AG04450 (cell line): ENCODE measurements at regions not wholly inside any gene's neighbourhood (a gene's known extent, or its start where the extent isn't known, plus 50 kb on each side); places are given as distances from the start of the nearest gene placed in this dataset.

Experiments
- CTCF ChIA-PET: fragments of 300-600, 350-600 bp; formaldehyde crosslinking; extraction: SDS; loops from one replicate; lab custom pipeline; 2022; ENCODE audit warnings: antibody characterized with exemption, inconsistent platforms; lab: Charles Lee
- POLR2A ChIA-PET: fragments of 350-600 bp; formaldehyde crosslinking; extraction: SDS; loops from one replicate; lab custom pipeline; 2021; ENCODE audit warnings: antibody characterized with exemption, inconsistent platforms; lab: Yijun Ruan, JAX
- DNase-seq: peaks from one replicate; pipeline ENCODE4 v3.0.0-alpha.2; 2011; ENCODE audit warnings: low read depth, low spot score
- H3K27ac ChIP-seq: one replicate; pipeline ENCODE4 v1.5.1; 2012; ENCODE audit warnings: low read depth, low read length, control low read depth
- H3K27me3 ChIP-seq: one replicate; pipeline ENCODE4 v1.6.0; 2012; ENCODE audit warnings: low read length; ENCODE audit not compliant: control insufficient read depth, insufficient read depth
- H3K4me3 ChIP-seq: 2 replicates; pipeline ENCODE4 v1.5.1; 2011; ENCODE audit warnings: mild to moderate bottlenecking, low read depth, low read length, control low read depth
- H3K9me3 ChIP-seq: 2 replicates; pipeline ENCODE4 v1.5.1; 2012; ENCODE audit warnings: low read length; ENCODE audit not compliant: control insufficient read depth, insufficient read depth
- CTCF ChIP-seq: IDR thresholded peaks from 2 replicates; pipeline ENCODE4 v1.5.1; 2011; ENCODE audit warnings: low read depth, low read length, control low read depth, inconsistent platforms

- H3K4me3 ChIP-seq: no peak overlapping the region
- TF ChIP-seq CTCF: no peak
- H3K27ac ChIP-seq: no peak overlapping the region
- H3K27me3 ChIP-seq: no peaks in the 10 kb centered on the region
- CTCF ChIA-PET: no interaction called here
- DNase-seq: no peak
- peaks cover 38% of the 10 kb centered on the region for H3K9me3 ChIP-seq
- POLR2A ChIA-PET: no interaction called here
Observed at GRCh38 chr2:4094743-4095142, 391.4 kb downstream of the DCDC2C start.

- Histone ChIP-seq H3K27ac (no peak overlapping the region), H3K27me3 (no peaks in the 10 kb centered on the region), H3K4me3 (no peak overlapping the region), H3K9me3 (peaks cover 28% of the 10 kb centered on the region)
- TF ChIP-seq CTCF: no peak
- CTCF ChIA-PET: no interaction called here
- POLR2A ChIA-PET: no interaction called here
- DNase-seq: no peak
Observed at GRCh38 chr2:4096978-4097766, 393.8 kb downstream of the DCDC2C start.

GRCh38 chr2:4098137-4098536 is 394.8 kb downstream of the DCDC2C start:
- Histone ChIP-seq H3K27me3 (no peaks in the 10 kb centered on the region), H3K4me3 (no peak overlapping the region), H3K27ac (no peak overlapping the region), H3K9me3 (peaks cover 31% of the 10 kb centered on the region)
- POLR2A ChIA-PET: no interaction called here
- DNase-seq: no peak
- CTCF ChIA-PET: no interaction called here
- no peak for TF ChIP-seq CTCF

- H3K27ac ChIP-seq: no peak overlapping the region
- H3K4me3 ChIP-seq: no peak overlapping the region
- DNase-seq: no peak
- H3K9me3 ChIP-seq: peaks cover 48% of the 10 kb centered on the region
- no peaks in the 10 kb centered on the region for H3K27me3 ChIP-seq
- CTCF ChIA-PET: no interaction called here
- POLR2A ChIA-PET: no interaction called here
- TF ChIP-seq CTCF: no peak
Observed at GRCh38 chr2:4101936-4102335, 398.6 kb downstream of the DCDC2C start.

GRCh38 chr2:4107179-4107578 is 403.8 kb downstream of the DCDC2C start:
- ChIA-PET POLR2A (no interaction called here), CTCF (no interaction called here)
- peaks cover 58% of the 10 kb centered on the region for H3K9me3 ChIP-seq
- TF ChIP-seq CTCF: no peak
- no peak overlapping the region for H3K27ac ChIP-seq
- DNase-seq: no peak
- no peak overlapping the region for H3K4me3 ChIP-seq
- no peaks in the 10 kb centered on the region for H3K27me3 ChIP-seq
